GM12878 (cell line): ENCODE measurements at regions not wholly inside any gene's neighbourhood (a gene's known extent, or its start where the extent isn't known, plus 50 kb on each side); places are given as distances from the start of the nearest gene placed in this dataset.
A peak's percentile ranks its signal among the peaks of the same experiment; 100 is the strongest.

ENCODE experiments used
- ATAC-seq: fragments of 200-7000 bp; cut with Tn5 transposase; 3 replicates; pipeline ENCODE4 v1.9.1; 2020; ENCODE audit warnings: mild to moderate bottlenecking, moderate library complexity
- BruUV-seq: library from RNA; stranded (reverse); fragments of 400-500 nt; replicated peaks from 2 replicates; lab custom pipeline; 2021; lab: Mats Ljungman, UMichigan
- CTCF ChIA-PET: fragments of 300-600 bp; sonication (Branson Sonifier 250); formaldehyde crosslinking; extraction: SDS; loops from one replicate; lab custom pipeline; 2021; ENCODE audit warnings: inconsistent platforms; lab: Yijun Ruan, JAX
- POLR2A ChIA-PET: fragments of 350-600 bp; formaldehyde crosslinking; extraction: SDS; loops from one replicate; lab custom pipeline; 2021; ENCODE audit warnings: inconsistent platforms; lab: Charles Lee
- RAD21 ChIA-PET: fragments of 300-600 bp; sonication (Branson Sonifier 250); formaldehyde crosslinking; loops from one replicate; lab custom pipeline; 2023; ENCODE audit warnings: antibody characterized with exemption; ENCODE audit not compliant: unreplicated experiment; lab: Charles Lee
- SMC1A ChIA-PET: fragments of 300-600 bp; sonication (Branson Sonifier 250); formaldehyde crosslinking; loops from one replicate; lab custom pipeline; 2023; ENCODE audit not compliant: unreplicated experiment, uncharacterized antibody; lab: Charles Lee
- DNase-seq: peaks from one replicate; pipeline ENCODE4 v3.0.0-alpha.2; 2011; ENCODE audit warnings: low read depth, low spot score
- FAIRE-seq: peaks from 3 replicates; lab custom pipeline; 2011; peaks lifted over from hg19 to GRCh38; lab: Jason Lieb, UNC
- H2AFZ ChIP-seq: 2 replicates; pipeline ENCODE4 v1.6.0; 2011; ENCODE audit warnings: low read depth, low read length, control low read depth; ENCODE audit not compliant: control insufficient read depth
- H3K27ac ChIP-seq: 2 replicates; pipeline ENCODE4 v1.5.1; 2011; ENCODE audit warnings: control low read depth; ENCODE audit not compliant: control insufficient read depth, insufficient read depth
- H3K27me3 ChIP-seq, 2 experiments: replicated peaks in 1 of 2; 2 replicates each; pipeline versions ENCODE4 v1.6.0 to v1.6.1; 2011; ENCODE audit warnings: low read length in 1 of 2; ENCODE audit not compliant: control insufficient read depth in 2 of 2, insufficient read depth in 2 of 2
- H3K36me3 ChIP-seq, 2 experiments: 2 replicates each; pipeline ENCODE4 v1.5.1; 2011; ENCODE audit warnings: low read length in 1 of 2; ENCODE audit not compliant: control insufficient read depth in 2 of 2, insufficient read depth in 2 of 2
- H3K4me1 ChIP-seq: 2 replicates; pipeline ENCODE4 v1.6.1; 2011; ENCODE audit warnings: mild to moderate bottlenecking, low read length, moderate library complexity, mixed read lengths; ENCODE audit not compliant: control insufficient read depth, insufficient read depth
- H3K4me2 ChIP-seq: 2 replicates; pipeline ENCODE4 v1.6.0; 2011; ENCODE audit warnings: control low read depth; ENCODE audit not compliant: control insufficient read depth, insufficient read depth
- H3K4me3 ChIP-seq: fragments of 200-600 bp; sonication (generic); 2 replicates; pipeline ENCODE4 v1.5.1; 2016
- H3K79me2 ChIP-seq: 2 replicates; pipeline ENCODE4 v1.6.0; 2011; ENCODE audit warnings: low read length; ENCODE audit not compliant: control insufficient read depth, insufficient read depth
- H3K9ac ChIP-seq: 2 replicates; pipeline ENCODE4 v1.8.0; 2011; ENCODE audit warnings: low read length, control low read depth, mixed read lengths; ENCODE audit not compliant: control insufficient read depth, insufficient read depth
- H3K9me3 ChIP-seq: replicated peaks from 3 replicates; pipeline ENCODE4 v1.5.1; 2011; ENCODE audit warnings: mild to moderate bottlenecking, low read length; ENCODE audit not compliant: control insufficient read depth, insufficient read depth
- H4K20me1 ChIP-seq: 2 replicates; pipeline ENCODE4 v1.6.0; 2011; ENCODE audit not compliant: control insufficient read depth, insufficient read depth
- BHLHE40 ChIP-seq, 2 experiments: fragments of 450-650 bp in 1 of 2; IDR thresholded peaks; 2 replicates each; pipeline ENCODE4 v1.6.1; 2011 to 2017; ENCODE audit warnings: low read depth in 2 of 2, borderline replicate concordance in 1 of 2, improper control_type of control experiment in 1 of 2, low read length in 1 of 2, mild to moderate bottlenecking in 1 of 2
- CBX5 ChIP-seq: sonication (generic); IDR thresholded peaks from 2 replicates; pipeline ENCODE4 v1.6.1; 2016; ENCODE audit warnings: low read depth, moderate library complexity, mild to moderate bottlenecking, inconsistent platforms
- CREB1 ChIP-seq: IDR thresholded peaks from 2 replicates; pipeline ENCODE4 v1.6.1; 2012; ENCODE audit warnings: low read depth, mild to moderate bottlenecking, inconsistent platforms
- CTCF ChIP-seq, 3 experiments: IDR thresholded peaks in 2 of 3; conservative IDR thresholded peaks in 1 of 3; 2 replicates each; pipeline ENCODE4 v1.5.1; 2011; ENCODE audit warnings: low read depth in 3 of 3, low read length in 3 of 3, mild to moderate bottlenecking in 3 of 3, control low read depth in 2 of 3, moderate library complexity in 2 of 3, inconsistent platforms in 1 of 3, mixed read lengths in 1 of 3; ENCODE audit not compliant: control insufficient read depth in 2 of 3, insufficient read depth in 1 of 3; ENCODE audit errors: extremely low read depth in 1 of 3
- E2F8 ChIP-seq: fragments of 450-650 bp; IDR thresholded peaks from 2 replicates; pipeline ENCODE4 v1.6.1; 2018; ENCODE audit warnings: mild to moderate bottlenecking, low read depth, moderate library complexity; ENCODE audit not compliant: partially characterized antibody
- FOXK2 ChIP-seq: fragments of 450-650 bp; IDR thresholded peaks from 2 replicates; pipeline ENCODE4 v1.6.1; 2017; ENCODE audit warnings: mild to moderate bottlenecking, moderate library complexity
- HDGF ChIP-seq: fragments of 450-650 bp; IDR thresholded peaks from 2 replicates; pipeline ENCODE4 v1.6.1; 2016; ENCODE audit warnings: antibody characterized with exemption
- LARP7 ChIP-seq: fragments of 450-650 bp; IDR thresholded peaks from 2 replicates; pipeline ENCODE4 v1.6.1; 2017; ENCODE audit warnings: mild to moderate bottlenecking
- NFXL1 ChIP-seq: fragments of 450-650 bp; IDR thresholded peaks from 2 replicates; pipeline ENCODE4 v1.6.1; 2017; ENCODE audit warnings: antibody characterized with exemption, mild to moderate bottlenecking, borderline replicate concordance
- NR2C1 ChIP-seq: fragments of 450-650 bp; IDR thresholded peaks from 2 replicates; pipeline ENCODE4 v1.6.1; 2017; ENCODE audit warnings: antibody characterized with exemption, mild to moderate bottlenecking, moderate library complexity
- NR2F1 ChIP-seq: fragments of 450-650 bp; conservative IDR thresholded peaks from 2 replicates; pipeline ENCODE4 v1.6.1; 2017; ENCODE audit warnings: mild to moderate bottlenecking
- SP1 ChIP-seq: IDR thresholded peaks from one replicate; pipeline ENCODE4 v1.6.1; 2011; ENCODE audit warnings: low read depth, low read length
- SREBF1 ChIP-seq: IDR thresholded peaks from 2 replicates; pipeline ENCODE4 v1.6.1; 2012; ENCODE audit warnings: mild to moderate bottlenecking, low read length
- ZNF384 ChIP-seq: IDR thresholded peaks from 2 replicates; pipeline ENCODE4 v1.6.1; 2012; ENCODE audit warnings: low read depth, mild to moderate bottlenecking, low read length, improper control_type of control experiment, borderline replicate concordance
- WGBS: methylation state at CpG from one replicate; pipeline ENCODE4 v1.1.6; 2016; ENCODE audit warnings: low lambda C conversion rate; ENCODE audit not compliant: insufficient replicate concordance, insufficient coverage; ENCODE audit errors: missing lambda C conversion rate; 5-methylcytosine and 5-hydroxymethylcytosine counted together
- in situ Hi-C: fragments of 300-500 bp; cut with MboI; formaldehyde crosslinking; loops from 9 replicates; pipeline ENCODE4 v1.14.3; 2018; ENCODE audit warnings: mixed read lengths
- intact Hi-C: fragments of 100-400 bp; cut with micrococcal nuclease; formaldehyde crosslinking; loops from one replicate; pipeline ENCODE4 v1.14.2; 2022; ENCODE audit not compliant: unreplicated experiment
- TF ChIP-seq, protein P1 (sequence below): IDR thresholded peaks from 2 replicates; pipeline ENCODE4 v1.6.1; 2012; ENCODE audit warnings: low read depth, low read length, improper control_type of control experiment
- TF ChIP-seq, protein P2 (sequence below): fragments of 450-650 bp; IDR thresholded peaks from 2 replicates; pipeline ENCODE4 v1.6.1; 2014; ENCODE audit warnings: mild to moderate bottlenecking
- TF ChIP-seq, protein P3 (sequence below): fragments of 450-650 bp; IDR thresholded peaks from 2 replicates; pipeline ENCODE4 v1.6.1; 2016; ENCODE audit warnings: mild to moderate bottlenecking

GRCh38 chr6:139600343-139600742, 225.9 kb upstream of the CITED2 start:
- RAD21 ChIA-PET, result interaction anchor here (0.5 to 3.3 kb wide), 8 partner anchors 21 to 1002 kb away, joined by 3 to 11 read pairs (median 4); partner anchors contain the start of gene CITED2
- intact Hi-C loops (loop anchor here (2.0 kb wide), 1 partner anchor 226 kb away; the partner anchor contains the start of gene CITED2), in situ Hi-C loops (no loop called here)
- Histone ChIP-seq H3K4me3 (no peak overlapping the region), H3K79me2 (no peaks in the 10 kb centered on the region), H3K4me1 (peaks cover 9% of the 10 kb centered on the region), H3K4me2 (no peak overlapping the region), H3K27ac (no peak overlapping the region), H4K20me1 (no peaks in the 10 kb centered on the region), H2AFZ (no peak overlapping the region; the same call in 1 of the 2 replicates), H3K9ac (no peak overlapping the region), H3K9me3 (no peaks in the 10 kb centered on the region; the same call in 2 of the 3 replicates), H3K27me3 (no peaks in the 10 kb centered on the region), H3K36me3 (no peaks in the 10 kb centered on the region)
- CTCF ChIA-PET, result interaction anchor here (0.6 to 2.5 kb wide), 9 partner anchors 11 to 326 kb away, joined by 3 to 11 read pairs (median 5); partner anchors contain the start of gene CITED2
- no peak for DNase-seq
- SMC1A ChIA-PET, result interaction anchor here (0.5 to 2.3 kb wide), 10 partner anchors 11 to 943 kb away, joined by 3 to 10 read pairs (median 4); partner anchors contain the start of gene CITED2
- ATAC-seq, result peak; percentile 30
- no TSS peak for BruUV-seq
- FAIRE-seq, result no peak
- POLR2A ChIA-PET, result interaction anchor here (0.6 to 1.2 kb wide), 2 partner anchors 113 to 225 kb away, joined by 3 read pairs; no protein-coding TSS in a partner anchor
- 2% methylated on average over 3 of the region's 3 CpGs for WGBS
- TF ChIP-seq FOXK2, result no peak
- TF ChIP-seq, protein P1, sequence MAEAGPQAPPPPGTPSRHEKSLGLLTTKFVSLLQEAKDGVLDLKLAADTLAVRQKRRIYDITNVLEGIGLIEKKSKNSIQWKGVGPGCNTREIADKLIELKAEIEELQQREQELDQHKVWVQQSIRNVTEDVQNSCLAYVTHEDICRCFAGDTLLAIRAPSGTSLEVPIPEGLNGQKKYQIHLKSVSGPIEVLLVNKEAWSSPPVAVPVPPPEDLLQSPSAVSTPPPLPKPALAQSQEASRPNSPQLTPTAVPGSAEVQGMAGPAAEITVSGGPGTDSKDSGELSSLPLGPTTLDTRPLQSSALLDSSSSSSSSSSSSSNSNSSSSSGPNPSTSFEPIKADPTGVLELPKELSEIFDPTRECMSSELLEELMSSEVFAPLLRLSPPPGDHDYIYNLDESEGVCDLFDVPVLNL, result no peak
- TF ChIP-seq SP1, result no peak
- peak in 1 of 2 experiments; percentile 69; a peak in 2 of 4 replicates for TF ChIP-seq BHLHE40 (IDR thresholded peaks at IDR 0.05; ENCODE audit: borderline replicate concordance in 1 of 2, low read depth in 2 of 2, low read length in 1 of 2)
- no peak for TF ChIP-seq LARP7
- peak; percentile 55; the same call in 1 of the 2 replicates for TF ChIP-seq CREB1
- TF ChIP-seq CBX5, result 0 out of 2 replicates have a peak, but pooled peaks have one; percentile 10
- TF ChIP-seq SREBF1, result no peak
- TF ChIP-seq, protein P2, sequence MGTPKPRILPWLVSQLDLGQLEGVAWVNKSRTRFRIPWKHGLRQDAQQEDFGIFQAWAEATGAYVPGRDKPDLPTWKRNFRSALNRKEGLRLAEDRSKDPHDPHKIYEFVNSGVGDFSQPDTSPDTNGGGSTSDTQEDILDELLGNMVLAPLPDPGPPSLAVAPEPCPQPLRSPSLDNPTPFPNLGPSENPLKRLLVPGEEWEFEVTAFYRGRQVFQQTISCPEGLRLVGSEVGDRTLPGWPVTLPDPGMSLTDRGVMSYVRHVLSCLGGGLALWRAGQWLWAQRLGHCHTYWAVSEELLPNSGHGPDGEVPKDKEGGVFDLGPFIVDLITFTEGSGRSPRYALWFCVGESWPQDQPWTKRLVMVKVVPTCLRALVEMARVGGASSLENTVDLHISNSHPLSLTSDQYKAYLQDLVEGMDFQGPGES, result no peak
- TF ChIP-seq NFXL1, result no peak
- TF ChIP-seq HDGF, result no peak
- no peak for TF ChIP-seq NR2C1
- TF ChIP-seq, protein P3, sequence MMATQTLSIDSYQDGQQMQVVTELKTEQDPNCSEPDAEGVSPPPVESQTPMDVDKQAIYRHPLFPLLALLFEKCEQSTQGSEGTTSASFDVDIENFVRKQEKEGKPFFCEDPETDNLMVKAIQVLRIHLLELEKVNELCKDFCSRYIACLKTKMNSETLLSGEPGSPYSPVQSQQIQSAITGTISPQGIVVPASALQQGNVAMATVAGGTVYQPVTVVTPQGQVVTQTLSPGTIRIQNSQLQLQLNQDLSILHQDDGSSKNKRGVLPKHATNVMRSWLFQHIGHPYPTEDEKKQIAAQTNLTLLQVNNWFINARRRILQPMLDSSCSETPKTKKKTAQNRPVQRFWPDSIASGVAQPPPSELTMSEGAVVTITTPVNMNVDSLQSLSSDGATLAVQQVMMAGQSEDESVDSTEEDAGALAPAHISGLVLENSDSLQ, result peak; percentile 63; the same call in 1 of the 2 replicates
- TF ChIP-seq NR2F1, result peak; percentile 43
- TF ChIP-seq ZNF384, result peak; percentile 21; the same call in 1 of the 2 replicates
- no peak for TF ChIP-seq CTCF (IDR thresholded peaks at IDR 0.05 in 2 of 3, conservative IDR thresholded peaks at IDR 0.05 in 1 of 3; ENCODE audit: control insufficient read depth in 2 of 3, extremely low read depth in 1 of 3, insufficient read depth in 1 of 3, low read depth in 3 of 3, low read length in 3 of 3)
- TF ChIP-seq E2F8, result no peak
